Esophagus squamous epithelium (tissue), 4 donors: ENCODE measurements at regions not wholly inside any gene's neighbourhood (a gene's known extent, or its start where the extent isn't known, plus 50 kb on each side); places are given as distances from the start of the nearest gene placed in this dataset.

ENCODE experiments used
- POLR2A ChIP-seq, 4 donors: fragments of 450-650 bp; IDR thresholded peaks; one replicate each; pipeline ENCODE4 v1.6.1; 2017; ENCODE audit warnings: antibody characterized with exemption in 4 of 4, mild to moderate bottlenecking in 4 of 4, moderate library complexity in 3 of 4
- TF ChIP-seq, protein P1 (sequence below), 6 experiments: fragments of 450-650 bp in 4 of 6; fragments of 200-600 bp in 2 of 6; sonication (generic) in 2 of 6; IDR thresholded peaks; one replicate each; pipeline ENCODE4 v1.5.1; 2016 to 2019; ENCODE audit warnings: antibody characterized with exemption in 6 of 6, mild to moderate bottlenecking in 4 of 6, moderate library complexity in 4 of 6

DNA sequence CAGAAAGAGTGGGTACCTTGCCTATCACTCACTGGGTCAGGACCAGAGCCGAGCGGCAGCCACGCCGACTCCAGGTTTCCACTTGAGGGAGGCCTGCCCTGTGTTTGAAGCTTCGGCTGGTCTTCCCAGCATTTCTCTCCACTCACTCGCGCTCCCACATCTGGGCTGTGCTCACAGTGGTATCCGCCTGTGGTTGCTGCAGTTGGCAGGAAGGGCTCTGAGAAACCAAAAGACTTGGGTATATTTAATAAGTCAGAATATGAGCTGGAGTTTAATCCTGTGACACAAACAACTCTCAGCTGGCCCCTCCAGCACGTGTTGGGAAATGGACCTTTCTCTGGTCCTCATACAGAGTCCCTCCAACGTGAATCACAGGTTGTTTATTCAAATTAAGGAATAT lies 70.9 kb downstream of the SPRY4 start:
- TF ChIP-seq, protein P1, sequence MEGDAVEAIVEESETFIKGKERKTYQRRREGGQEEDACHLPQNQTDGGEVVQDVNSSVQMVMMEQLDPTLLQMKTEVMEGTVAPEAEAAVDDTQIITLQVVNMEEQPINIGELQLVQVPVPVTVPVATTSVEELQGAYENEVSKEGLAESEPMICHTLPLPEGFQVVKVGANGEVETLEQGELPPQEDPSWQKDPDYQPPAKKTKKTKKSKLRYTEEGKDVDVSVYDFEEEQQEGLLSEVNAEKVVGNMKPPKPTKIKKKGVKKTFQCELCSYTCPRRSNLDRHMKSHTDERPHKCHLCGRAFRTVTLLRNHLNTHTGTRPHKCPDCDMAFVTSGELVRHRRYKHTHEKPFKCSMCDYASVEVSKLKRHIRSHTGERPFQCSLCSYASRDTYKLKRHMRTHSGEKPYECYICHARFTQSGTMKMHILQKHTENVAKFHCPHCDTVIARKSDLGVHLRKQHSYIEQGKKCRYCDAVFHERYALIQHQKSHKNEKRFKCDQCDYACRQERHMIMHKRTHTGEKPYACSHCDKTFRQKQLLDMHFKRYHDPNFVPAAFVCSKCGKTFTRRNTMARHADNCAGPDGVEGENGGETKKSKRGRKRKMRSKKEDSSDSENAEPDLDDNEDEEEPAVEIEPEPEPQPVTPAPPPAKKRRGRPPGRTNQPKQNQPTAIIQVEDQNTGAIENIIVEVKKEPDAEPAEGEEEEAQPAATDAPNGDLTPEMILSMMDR (IDR thresholded peaks at IDR 0.05) = no peak
- no peak for TF ChIP-seq POLR2A (IDR thresholded peaks at IDR 0.05)
